ENCODE measurements at regions not wholly inside any gene's neighbourhood (a gene's known extent, or its start where the extent isn't known, plus 50 kb on each side); places are given as distances from the start of the nearest gene placed in this dataset.

DNA sequence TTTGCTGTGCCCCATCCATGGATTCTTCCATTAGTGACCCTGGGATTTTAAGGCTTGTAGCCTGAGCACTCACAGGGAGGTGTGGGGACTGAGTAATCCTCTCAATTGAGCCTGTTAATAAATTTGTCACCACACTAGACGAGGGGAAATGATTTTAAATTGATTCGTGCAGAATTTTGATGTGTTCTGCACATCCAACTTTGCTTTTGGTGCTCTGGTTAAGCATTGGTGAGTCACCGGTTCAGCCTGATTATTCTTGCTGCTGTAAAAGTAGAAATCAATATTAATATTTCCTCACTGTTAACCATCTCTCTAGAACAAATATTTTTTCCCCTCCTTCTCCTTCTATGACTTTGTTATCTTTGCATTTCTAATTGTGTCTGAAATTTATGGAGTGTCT is 482.0 kb downstream of the TSN start:
- Histone ChIP-seq H3K4me1 (ENCODE audit: insufficient read depth) (no peaks in the 10 kb centered on the region), H3K4me3 (no peak overlapping the region), H3K27me3 (no peaks in the 10 kb centered on the region), H3K9me3 (no peaks in the 10 kb centered on the region), H3K36me3 (no peaks in the 10 kb centered on the region), H3K27ac (no peak overlapping the region)
- WGBS, 3 donors, result 60 to 74% (median 67%) methylated on average over 3 of the region's 3 CpGs
- intact Hi-C loops (cut with DNase I), result no loop called here
- no peak for DNase-seq
- TF ChIP-seq CTCF (IDR thresholded peaks at IDR 0.05), result no peak
- TF ChIP-seq POLR2A (IDR thresholded peaks at IDR 0.05), result no peak
- TF ChIP-seq EP300 (IDR thresholded peaks at IDR 0.05), result no peak

DNA sequence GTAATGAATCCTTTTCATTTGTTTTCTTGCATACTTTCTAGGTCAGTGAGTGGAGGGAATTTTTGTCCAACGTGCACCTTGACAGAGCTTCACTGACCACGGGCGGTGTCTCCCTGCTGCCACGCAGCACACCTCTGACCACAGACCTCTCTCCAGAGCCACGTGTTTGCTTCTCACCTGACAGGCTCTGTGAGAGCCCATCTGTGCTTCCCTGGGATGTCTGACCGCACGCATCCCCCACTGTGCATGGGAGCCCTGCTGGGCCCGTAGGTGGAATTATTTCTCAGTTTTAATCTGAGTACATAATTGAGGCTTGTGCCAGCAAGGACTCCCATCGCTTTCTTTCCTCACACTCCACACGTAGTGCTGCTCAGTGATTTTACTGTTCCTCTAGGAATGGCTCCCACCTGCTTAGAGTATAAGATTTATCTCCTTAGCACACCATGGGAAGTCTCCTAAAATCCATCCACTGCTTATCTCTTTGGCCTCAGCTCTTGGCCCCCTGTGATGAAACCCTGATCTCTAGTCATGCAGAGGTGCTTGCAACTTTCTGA is 482.6 kb downstream of the TSN start:
- H3K9me3 ChIP-seq, result no peaks in the 10 kb centered on the region
- WGBS, 3 donors, result 70 to 72% (median 71%) methylated on average over 10 of the region's 10 CpGs
- H3K4me1 ChIP-seq (ENCODE audit: insufficient read depth), result no peaks in the 10 kb centered on the region
- no peak overlapping the region for H3K27ac ChIP-seq
- H3K4me3 ChIP-seq, result no peak overlapping the region
- intact Hi-C loops (cut with DNase I), result no loop called here
- no peaks in the 10 kb centered on the region for H3K27me3 ChIP-seq
- no peaks in the 10 kb centered on the region for H3K36me3 ChIP-seq
- TF ChIP-seq EP300 (IDR thresholded peaks at IDR 0.05), result no peak
- no peak for TF ChIP-seq CTCF (IDR thresholded peaks at IDR 0.05)
- TF ChIP-seq POLR2A (IDR thresholded peaks at IDR 0.05), result no peak
- DNase-seq, result no peak

GRCh38 chr2:122239440-122239839 is 484.0 kb downstream of the TSN start:
- Histone ChIP-seq H3K36me3 (no peaks in the 10 kb centered on the region), H3K4me1 (ENCODE audit: insufficient read depth) (no peaks in the 10 kb centered on the region), H3K27me3 (no peaks in the 10 kb centered on the region), H3K27ac (no peak overlapping the region), H3K4me3 (no peak overlapping the region), H3K9me3 (no peaks in the 10 kb centered on the region)
- DNase-seq, result no peak
- WGBS, 3 donors, result 76 to 88% (median 78%) methylated on average over 9 of the region's 9 CpGs
- intact Hi-C loops (cut with DNase I), result no loop called here
- TF ChIP-seq POLR2A (IDR thresholded peaks at IDR 0.05) (no peak), CTCF (IDR thresholded peaks at IDR 0.05) (no peak), EP300 (IDR thresholded peaks at IDR 0.05) (no peak)

DNA sequence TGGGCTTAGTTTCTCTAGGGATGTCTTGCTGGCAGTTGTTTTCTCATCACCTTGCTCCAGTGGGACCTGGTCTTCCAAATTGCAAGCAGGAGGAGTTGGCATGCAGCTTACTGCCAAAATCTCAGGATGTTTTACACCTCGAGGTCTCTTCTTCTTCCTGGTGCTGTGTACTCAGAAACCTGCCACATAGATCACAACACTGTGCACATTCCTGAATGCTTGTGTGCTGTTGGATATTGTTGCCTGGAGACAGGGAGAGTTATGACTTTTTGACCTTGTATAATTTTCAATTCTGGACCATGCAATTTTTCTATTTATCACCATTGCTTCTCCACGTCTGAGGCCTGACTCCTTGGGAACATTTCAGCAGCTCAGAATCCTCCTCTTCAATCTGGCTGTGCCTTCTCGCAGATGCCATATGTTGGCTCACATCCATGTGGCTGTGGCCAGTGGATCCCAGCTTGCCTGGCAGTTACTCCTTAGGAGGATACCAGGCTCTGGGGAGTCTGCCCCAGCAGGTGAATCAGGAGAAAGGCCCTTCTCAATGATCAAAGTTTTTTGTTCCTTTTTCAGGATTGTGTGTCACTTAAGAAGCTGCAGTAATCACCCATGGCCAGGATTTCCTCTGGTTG is 489.3 kb downstream of the TSN start:
- Histone ChIP-seq H3K27ac (no peak overlapping the region), H3K36me3 (no peaks in the 10 kb centered on the region), H3K27me3 (no peaks in the 10 kb centered on the region), H3K4me3 (no peak overlapping the region), H3K9me3 (no peaks in the 10 kb centered on the region), H3K4me1 (ENCODE audit: insufficient read depth) (no peaks in the 10 kb centered on the region)
- WGBS, 3 donors, result 42 to 62% (median 48%) methylated on average over 3 of the region's 3 CpGs
- intact Hi-C loops (cut with DNase I), result no loop called here
- no peak for TF ChIP-seq POLR2A (IDR thresholded peaks at IDR 0.05)
- no peak for TF ChIP-seq EP300 (IDR thresholded peaks at IDR 0.05)
- TF ChIP-seq CTCF (IDR thresholded peaks at IDR 0.05), result no peak
- no peak for DNase-seq

Data from ovary (tissue), 7 donors.